ENCODE measurements at regions not wholly inside any gene's neighbourhood (a gene's known extent, or its start where the extent isn't known, plus 50 kb on each side); places are given as distances from the start of the nearest gene placed in this dataset.

DNA sequence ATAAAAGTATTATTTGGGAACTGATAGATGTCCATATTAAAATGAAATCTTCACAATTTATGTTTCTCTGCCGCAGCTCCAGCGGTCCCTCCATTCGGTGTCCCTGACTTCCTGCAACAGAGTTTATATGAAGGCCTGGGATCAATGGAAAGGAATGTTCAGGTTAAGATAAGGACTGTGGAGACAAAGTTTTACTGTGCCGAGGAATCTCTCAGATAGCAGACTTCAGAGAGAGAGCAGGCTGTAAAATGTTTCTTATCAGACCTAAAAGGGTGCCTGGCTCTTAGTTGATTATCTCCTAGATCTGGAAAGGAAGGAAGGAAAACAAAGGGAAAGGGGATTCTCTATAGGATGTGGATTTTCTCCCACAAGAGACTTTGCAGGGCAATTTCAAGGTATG lies 193.7 kb upstream of the PIEZO2 start:
- TF ChIP-seq, protein P1, sequence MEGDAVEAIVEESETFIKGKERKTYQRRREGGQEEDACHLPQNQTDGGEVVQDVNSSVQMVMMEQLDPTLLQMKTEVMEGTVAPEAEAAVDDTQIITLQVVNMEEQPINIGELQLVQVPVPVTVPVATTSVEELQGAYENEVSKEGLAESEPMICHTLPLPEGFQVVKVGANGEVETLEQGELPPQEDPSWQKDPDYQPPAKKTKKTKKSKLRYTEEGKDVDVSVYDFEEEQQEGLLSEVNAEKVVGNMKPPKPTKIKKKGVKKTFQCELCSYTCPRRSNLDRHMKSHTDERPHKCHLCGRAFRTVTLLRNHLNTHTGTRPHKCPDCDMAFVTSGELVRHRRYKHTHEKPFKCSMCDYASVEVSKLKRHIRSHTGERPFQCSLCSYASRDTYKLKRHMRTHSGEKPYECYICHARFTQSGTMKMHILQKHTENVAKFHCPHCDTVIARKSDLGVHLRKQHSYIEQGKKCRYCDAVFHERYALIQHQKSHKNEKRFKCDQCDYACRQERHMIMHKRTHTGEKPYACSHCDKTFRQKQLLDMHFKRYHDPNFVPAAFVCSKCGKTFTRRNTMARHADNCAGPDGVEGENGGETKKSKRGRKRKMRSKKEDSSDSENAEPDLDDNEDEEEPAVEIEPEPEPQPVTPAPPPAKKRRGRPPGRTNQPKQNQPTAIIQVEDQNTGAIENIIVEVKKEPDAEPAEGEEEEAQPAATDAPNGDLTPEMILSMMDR (conservative IDR thresholded peaks at IDR 0.05; ENCODE audit: low read depth in 2 of 2), result no peak
- TF ChIP-seq, protein P2, sequence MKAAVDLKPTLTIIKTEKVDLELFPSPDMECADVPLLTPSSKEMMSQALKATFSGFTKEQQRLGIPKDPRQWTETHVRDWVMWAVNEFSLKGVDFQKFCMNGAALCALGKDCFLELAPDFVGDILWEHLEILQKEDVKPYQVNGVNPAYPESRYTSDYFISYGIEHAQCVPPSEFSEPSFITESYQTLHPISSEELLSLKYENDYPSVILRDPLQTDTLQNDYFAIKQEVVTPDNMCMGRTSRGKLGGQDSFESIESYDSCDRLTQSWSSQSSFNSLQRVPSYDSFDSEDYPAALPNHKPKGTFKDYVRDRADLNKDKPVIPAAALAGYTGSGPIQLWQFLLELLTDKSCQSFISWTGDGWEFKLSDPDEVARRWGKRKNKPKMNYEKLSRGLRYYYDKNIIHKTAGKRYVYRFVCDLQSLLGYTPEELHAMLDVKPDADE (IDR thresholded peaks at IDR 0.05), result no peak
